H1 (cell line): ENCODE measurements at regions not wholly inside any gene's neighbourhood (a gene's known extent, or its start where the extent isn't known, plus 50 kb on each side); places are given as distances from the start of the nearest gene placed in this dataset.

Experiments used
- BRCA1 ChIP-seq: IDR thresholded peaks from 2 replicates; pipeline ENCODE4 v1.6.1; 2012; ENCODE audit warnings: low read depth, low read length, improper control_type of control experiment
- CREB1 ChIP-seq: IDR thresholded peaks from 2 replicates; pipeline ENCODE4 v1.6.1; 2012; ENCODE audit warnings: inconsistent platforms
- EP300 ChIP-seq, 2 experiments: IDR thresholded peaks; 1 replicate in 1 of 2; 2 replicates in 1 of 2; pipeline ENCODE4 v1.6.1; 2011 to 2012; ENCODE audit warnings: low read depth in 2 of 2, low read length in 2 of 2, mild to moderate bottlenecking in 2 of 2, borderline replicate concordance in 1 of 2, inconsistent platforms in 1 of 2, moderate library complexity in 1 of 2
- HDAC6 ChIP-seq: IDR thresholded peaks from one replicate; pipeline ENCODE4 v1.7.1; 2012; ENCODE audit warnings: low read depth, mild to moderate bottlenecking, inconsistent platforms, low read length, moderate library complexity
- KDM1A ChIP-seq: fragments of 200-600, 300-600 bp; sonication (generic); IDR thresholded peaks from 2 replicates; pipeline ENCODE4 v1.7.1; 2016; ENCODE audit warnings: mild to moderate bottlenecking, low read length, borderline replicate concordance
- POLR2A ChIP-seq, 2 experiments: IDR thresholded peaks; 1 replicate in 1 of 2; 2 replicates in 1 of 2; pipeline ENCODE4 v1.6.1; 2011; ENCODE audit warnings: low read depth in 2 of 2, low read length in 2 of 2, mild to moderate bottlenecking in 2 of 2; ENCODE audit errors: control extremely low read depth in 1 of 2
- RFX5 ChIP-seq: IDR thresholded peaks from 2 replicates; pipeline ENCODE4 v1.6.1; 2011; ENCODE audit warnings: low read depth, low read length, improper control_type of control experiment, borderline replicate concordance
- TCF12 ChIP-seq: IDR thresholded peaks from 2 replicates; pipeline ENCODE4 v1.6.1; 2011; ENCODE audit warnings: low read depth, mild to moderate bottlenecking, low read length
- USF2 ChIP-seq: IDR thresholded peaks from 2 replicates; pipeline ENCODE4 v1.6.1; 2011; ENCODE audit warnings: low read length, improper control_type of control experiment
- TF ChIP-seq, protein P1 (sequence below), 3 experiments: IDR thresholded peaks; 1 replicate in 2 of 3; 2 replicates in 1 of 3; pipeline versions ENCODE4 v1.5.1 to v1.6.1; 2011; ENCODE audit warnings: low read length in 3 of 3, mild to moderate bottlenecking in 3 of 3, inconsistent platforms in 2 of 3, low read depth in 1 of 3, moderate library complexity in 1 of 3; ENCODE audit not compliant: insufficient read depth in 1 of 3; ENCODE audit errors: control extremely low read depth in 1 of 3
- TF ChIP-seq, protein P2 (sequence below): IDR thresholded peaks from 2 replicates; pipeline ENCODE4 v1.6.1; 2012; ENCODE audit warnings: inconsistent platforms

DNA sequence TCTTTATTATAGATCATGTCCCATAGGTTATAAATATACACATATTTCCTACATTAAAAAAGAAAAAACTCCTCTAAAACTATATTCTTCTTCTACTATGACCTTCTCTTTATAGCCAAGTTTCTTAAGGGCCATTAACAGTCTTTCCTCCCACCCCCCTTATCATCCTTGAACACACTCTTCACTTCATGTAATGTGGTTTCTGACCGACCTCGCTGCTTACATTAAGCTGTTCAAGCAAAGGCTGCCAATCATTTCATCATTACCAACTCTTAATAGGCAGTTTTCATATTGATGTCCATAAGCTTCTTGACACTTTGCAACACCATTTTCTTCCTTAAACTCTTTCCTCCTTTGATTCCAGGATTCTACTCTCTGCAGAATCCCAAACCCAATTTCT, 283.0 kb upstream of the PCSK5 start:
- TF ChIP-seq, protein P1, sequence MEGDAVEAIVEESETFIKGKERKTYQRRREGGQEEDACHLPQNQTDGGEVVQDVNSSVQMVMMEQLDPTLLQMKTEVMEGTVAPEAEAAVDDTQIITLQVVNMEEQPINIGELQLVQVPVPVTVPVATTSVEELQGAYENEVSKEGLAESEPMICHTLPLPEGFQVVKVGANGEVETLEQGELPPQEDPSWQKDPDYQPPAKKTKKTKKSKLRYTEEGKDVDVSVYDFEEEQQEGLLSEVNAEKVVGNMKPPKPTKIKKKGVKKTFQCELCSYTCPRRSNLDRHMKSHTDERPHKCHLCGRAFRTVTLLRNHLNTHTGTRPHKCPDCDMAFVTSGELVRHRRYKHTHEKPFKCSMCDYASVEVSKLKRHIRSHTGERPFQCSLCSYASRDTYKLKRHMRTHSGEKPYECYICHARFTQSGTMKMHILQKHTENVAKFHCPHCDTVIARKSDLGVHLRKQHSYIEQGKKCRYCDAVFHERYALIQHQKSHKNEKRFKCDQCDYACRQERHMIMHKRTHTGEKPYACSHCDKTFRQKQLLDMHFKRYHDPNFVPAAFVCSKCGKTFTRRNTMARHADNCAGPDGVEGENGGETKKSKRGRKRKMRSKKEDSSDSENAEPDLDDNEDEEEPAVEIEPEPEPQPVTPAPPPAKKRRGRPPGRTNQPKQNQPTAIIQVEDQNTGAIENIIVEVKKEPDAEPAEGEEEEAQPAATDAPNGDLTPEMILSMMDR (IDR thresholded peaks at IDR 0.05; ENCODE audit: control extremely low read depth in 1 of 3, insufficient read depth in 1 of 3, low read depth in 1 of 3, low read length in 3 of 3), result no peak
- TF ChIP-seq HDAC6 (no peak), USF2 (no peak), EP300 (IDR thresholded peaks at IDR 0.05; ENCODE audit: borderline replicate concordance in 1 of 2, low read depth in 2 of 2, low read length in 2 of 2) (no peak), BRCA1 (no peak), RFX5 (no peak), TCF12 (no peak), CREB1 (no peak), KDM1A (no peak), POLR2A (IDR thresholded peaks at IDR 0.05; ENCODE audit: control extremely low read depth in 1 of 2, low read depth in 2 of 2, low read length in 2 of 2) (no peak)
- TF ChIP-seq, protein P2, sequence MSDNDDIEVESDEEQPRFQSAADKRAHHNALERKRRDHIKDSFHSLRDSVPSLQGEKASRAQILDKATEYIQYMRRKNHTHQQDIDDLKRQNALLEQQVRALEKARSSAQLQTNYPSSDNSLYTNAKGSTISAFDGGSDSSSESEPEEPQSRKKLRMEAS, result no peak
